ENCODE measurements at regions not wholly inside any gene's neighbourhood (a gene's known extent, or its start where the extent isn't known, plus 50 kb on each side); places are given as distances from the start of the nearest gene placed in this dataset.

DNA sequence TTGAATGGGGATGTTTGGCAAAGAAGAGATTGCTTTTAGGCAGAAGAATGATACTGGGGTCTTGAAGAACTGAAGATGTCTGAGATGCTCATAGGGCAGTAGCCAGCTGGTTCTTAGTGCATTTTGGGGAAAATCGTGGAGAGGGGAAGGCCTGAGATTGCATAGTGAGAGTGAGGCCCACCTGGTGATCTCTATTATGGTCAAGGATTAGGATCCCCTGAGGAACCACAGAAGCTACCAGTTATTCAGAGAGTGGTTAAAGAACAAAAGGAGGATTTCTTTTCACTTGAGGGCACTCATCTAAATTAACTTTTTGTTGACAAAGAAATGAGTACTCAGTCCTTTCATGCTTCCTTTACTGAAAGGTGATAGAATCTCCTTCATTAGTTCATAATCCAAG lies 271.3 kb upstream of the HAND2 start:
- Histone ChIP-seq H3K27ac (no peak overlapping the region), H3K36me3 (no peaks in the 10 kb centered on the region), H3K9me3 (ENCODE audit: severe bottlenecking) (no peaks in the 10 kb centered on the region), H3K4me3 (ENCODE audit: low read depth, low read length) (no peak overlapping the region), H3K27me3 (ENCODE audit: insufficient read depth, low read depth, severe bottlenecking) (no peaks in the 10 kb centered on the region)
- TF ChIP-seq, protein P1, sequence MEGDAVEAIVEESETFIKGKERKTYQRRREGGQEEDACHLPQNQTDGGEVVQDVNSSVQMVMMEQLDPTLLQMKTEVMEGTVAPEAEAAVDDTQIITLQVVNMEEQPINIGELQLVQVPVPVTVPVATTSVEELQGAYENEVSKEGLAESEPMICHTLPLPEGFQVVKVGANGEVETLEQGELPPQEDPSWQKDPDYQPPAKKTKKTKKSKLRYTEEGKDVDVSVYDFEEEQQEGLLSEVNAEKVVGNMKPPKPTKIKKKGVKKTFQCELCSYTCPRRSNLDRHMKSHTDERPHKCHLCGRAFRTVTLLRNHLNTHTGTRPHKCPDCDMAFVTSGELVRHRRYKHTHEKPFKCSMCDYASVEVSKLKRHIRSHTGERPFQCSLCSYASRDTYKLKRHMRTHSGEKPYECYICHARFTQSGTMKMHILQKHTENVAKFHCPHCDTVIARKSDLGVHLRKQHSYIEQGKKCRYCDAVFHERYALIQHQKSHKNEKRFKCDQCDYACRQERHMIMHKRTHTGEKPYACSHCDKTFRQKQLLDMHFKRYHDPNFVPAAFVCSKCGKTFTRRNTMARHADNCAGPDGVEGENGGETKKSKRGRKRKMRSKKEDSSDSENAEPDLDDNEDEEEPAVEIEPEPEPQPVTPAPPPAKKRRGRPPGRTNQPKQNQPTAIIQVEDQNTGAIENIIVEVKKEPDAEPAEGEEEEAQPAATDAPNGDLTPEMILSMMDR (IDR thresholded peaks at IDR 0.05; ENCODE audit: low read depth, low read length), result no peak
- no peak for DNase-seq

GRCh38 chr4:173797296-173797695 lies 267.3 kb upstream of the HAND2 start:
- TF ChIP-seq, protein P1 (IDR thresholded peaks at IDR 0.05; ENCODE audit: low read depth, low read length), result no peak
- Histone ChIP-seq H3K36me3 (no peaks in the 10 kb centered on the region), H3K9me3 (ENCODE audit: severe bottlenecking) (no peaks in the 10 kb centered on the region), H3K4me3 (ENCODE audit: low read depth, low read length) (no peak overlapping the region), H3K27ac (no peak overlapping the region), H3K27me3 (ENCODE audit: insufficient read depth, low read depth, severe bottlenecking) (no peaks in the 10 kb centered on the region)
- no peak for DNase-seq

GRCh38 chr4:173794662-173795061 lies 264.6 kb upstream of the HAND2 start:
- TF ChIP-seq, protein P1 (IDR thresholded peaks at IDR 0.05; ENCODE audit: low read depth, low read length), result no peak
- H3K9me3 ChIP-seq (ENCODE audit: severe bottlenecking), result no peaks in the 10 kb centered on the region
- DNase-seq, result no peak
- H3K4me3 ChIP-seq (ENCODE audit: low read depth, low read length), result no peak overlapping the region
- H3K27ac ChIP-seq, result no peak overlapping the region
- H3K27me3 ChIP-seq (ENCODE audit: insufficient read depth, low read depth, severe bottlenecking), result no peaks in the 10 kb centered on the region
- no peaks in the 10 kb centered on the region for H3K36me3 ChIP-seq

DNA sequence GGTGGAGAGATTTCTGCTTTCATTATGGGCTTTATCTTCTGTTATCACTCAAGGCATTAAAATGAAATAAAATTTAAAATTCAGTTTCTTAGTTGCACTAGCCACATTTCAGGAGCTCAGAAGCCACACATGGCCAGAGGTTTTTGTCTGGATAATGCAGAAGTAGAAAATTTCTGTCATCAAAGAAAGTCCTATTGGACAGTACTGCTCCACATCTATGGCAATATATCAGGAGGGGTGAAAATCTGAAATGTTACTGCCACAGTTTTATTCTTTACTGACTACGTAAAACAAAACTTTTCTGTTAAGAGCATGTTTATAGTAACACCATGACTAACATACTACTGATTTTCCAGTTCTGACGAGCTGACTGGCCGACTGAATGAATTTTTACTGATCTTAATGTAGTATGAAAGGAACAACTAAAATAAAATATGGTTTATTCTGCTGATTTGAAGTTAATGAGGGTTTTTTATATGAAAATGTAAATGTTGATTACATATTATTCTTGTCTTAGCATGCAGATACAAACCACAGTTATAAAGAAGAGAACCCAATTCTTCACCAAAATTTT lies 264.0 kb upstream of the HAND2 start:
- Histone ChIP-seq H3K27me3 (ENCODE audit: insufficient read depth, low read depth, severe bottlenecking) (no peaks in the 10 kb centered on the region), H3K4me3 (ENCODE audit: low read depth, low read length) (no peak overlapping the region), H3K9me3 (ENCODE audit: severe bottlenecking) (no peaks in the 10 kb centered on the region), H3K36me3 (no peaks in the 10 kb centered on the region), H3K27ac (no peak overlapping the region)
- TF ChIP-seq, protein P1 (IDR thresholded peaks at IDR 0.05; ENCODE audit: low read depth, low read length), result no peak
- no peak for DNase-seq

- peak overlapping the region; percentile 10; the same call in 1 of the 2 replicates for H3K4me3 ChIP-seq (ENCODE audit: low read depth, low read length)
- TF ChIP-seq, protein P1 (IDR thresholded peaks at IDR 0.05; ENCODE audit: low read depth, low read length), result no peak
- peaks cover 15% of the 10 kb centered on the region for H3K9me3 ChIP-seq (ENCODE audit: severe bottlenecking)
- no peaks in the 10 kb centered on the region for H3K36me3 ChIP-seq
- H3K27me3 ChIP-seq (ENCODE audit: insufficient read depth, low read depth, severe bottlenecking), result no peaks in the 10 kb centered on the region
- peak overlapping the region; percentile 26 for H3K27ac ChIP-seq
- peak; percentile 50 for DNase-seq
Observed at GRCh38 chr4:173782660-173783059, 252.6 kb upstream of the HAND2 start.

GRCh38 chr4:173777921-173778320 lies 247.9 kb upstream of the HAND2 start:
- peak; percentile 23 for DNase-seq
- Histone ChIP-seq H3K9me3 (ENCODE audit: severe bottlenecking) (peaks cover 15% of the 10 kb centered on the region), H3K27me3 (ENCODE audit: insufficient read depth, low read depth, severe bottlenecking) (no peaks in the 10 kb centered on the region), H3K36me3 (no peaks in the 10 kb centered on the region), H3K4me3 (ENCODE audit: low read depth, low read length) (no peak overlapping the region), H3K27ac (no peak overlapping the region)
- TF ChIP-seq, protein P1 (IDR thresholded peaks at IDR 0.05; ENCODE audit: low read depth, low read length), result no peak
